ENCODE measurements at regions not wholly inside any gene's neighbourhood (a gene's known extent, or its start where the extent isn't known, plus 50 kb on each side); places are given as distances from the start of the nearest gene placed in this dataset.
"Not testable (repeated sequence)": the region's sequence is repeated elsewhere in the genome, so short reads cannot be mapped to it uniquely, and the experiment has no call there.

DNA sequence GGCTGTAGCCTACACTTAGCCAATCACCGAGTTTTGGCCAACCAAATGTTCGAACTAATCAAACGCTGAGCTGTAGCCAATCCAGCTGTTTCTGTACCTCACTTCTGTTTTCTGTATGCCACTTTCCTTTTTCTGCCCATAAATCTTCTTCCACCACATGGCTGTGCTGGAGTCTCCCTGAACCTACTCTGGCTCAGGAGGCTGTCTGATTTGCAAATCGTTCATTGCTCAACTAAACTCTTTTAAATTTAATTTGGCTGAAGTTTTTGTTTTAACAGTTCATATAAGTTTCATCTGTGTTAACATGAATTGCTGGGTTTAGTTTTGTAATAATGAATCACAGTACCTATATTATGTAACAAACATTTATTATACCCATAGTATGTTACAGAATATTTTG, 160.7 kb upstream of the PCDH7 start:
- no peaks in the 10 kb centered on the region for H3K27me3 Mint-ChIP-seq (ENCODE audit: low read depth)
- H3K9me3 Mint-ChIP-seq: peaks cover 18% of the 10 kb centered on the region
- no peaks in the 10 kb centered on the region for H3K36me3 Mint-ChIP-seq (ENCODE audit: low read depth)
- H3K4me3 Mint-ChIP-seq: no peak overlapping the region
- no peaks in the 10 kb centered on the region for H3K4me1 Mint-ChIP-seq (ENCODE audit: low read depth)
- H3K27ac Mint-ChIP-seq: no peak overlapping the region

DNA sequence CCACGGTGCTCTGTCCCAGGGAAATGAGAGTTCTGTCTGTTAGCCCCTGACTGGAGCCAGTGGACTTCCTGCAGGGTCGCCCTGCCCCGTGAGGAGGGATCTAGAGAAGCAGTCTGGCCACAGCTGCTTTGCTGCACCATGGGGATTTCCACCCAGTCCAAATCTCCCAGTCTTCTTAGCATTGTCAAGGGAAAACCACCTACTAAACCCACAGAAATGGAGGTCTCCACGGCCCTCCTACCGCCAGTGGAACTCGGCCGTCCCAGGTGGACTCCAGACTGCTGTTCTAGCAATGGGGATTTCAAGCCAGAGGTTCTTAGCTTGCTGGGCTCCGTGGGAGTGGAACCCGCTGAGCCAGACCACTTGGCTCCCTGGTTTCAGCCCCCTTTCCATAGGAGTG, 133.3 kb upstream of the PCDH7 start:
- Mint-ChIP-seq H3K27me3 (ENCODE audit: low read depth) (no peaks in the 10 kb centered on the region), H3K27ac (no peak overlapping the region), H3K36me3 (ENCODE audit: low read depth) (no peaks in the 10 kb centered on the region), H3K4me1 (ENCODE audit: low read depth) (no peaks in the 10 kb centered on the region), H3K9me3 (peaks cover 12% of the 10 kb centered on the region), H3K4me3 (no peak overlapping the region)

DNA sequence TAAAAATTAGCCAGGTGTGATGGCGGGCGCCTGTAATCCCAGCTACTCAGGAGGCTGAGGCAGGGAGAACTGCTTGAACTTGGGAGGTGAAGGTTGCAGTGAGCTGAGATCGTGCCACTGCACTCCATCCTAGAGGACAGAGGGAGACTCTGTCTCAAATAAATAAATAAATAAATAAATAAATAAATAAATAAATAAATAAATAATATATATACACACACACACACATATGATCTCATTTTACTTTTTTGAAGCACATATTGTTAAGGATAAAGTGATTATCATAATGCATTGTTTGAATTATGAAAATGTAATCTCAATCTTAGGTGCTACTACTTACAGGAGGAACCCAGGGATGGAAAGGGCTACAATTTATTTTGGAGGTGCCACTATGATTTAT, 130.5 kb upstream of the PCDH7 start:
- not testable (repeated sequence) for H3K4me3 Mint-ChIP-seq; H3K27me3 Mint-ChIP-seq (ENCODE audit: low read depth); H3K9me3 Mint-ChIP-seq; H3K36me3 Mint-ChIP-seq (ENCODE audit: low read depth); H3K27ac Mint-ChIP-seq; H3K4me1 Mint-ChIP-seq (ENCODE audit: low read depth)

DNA sequence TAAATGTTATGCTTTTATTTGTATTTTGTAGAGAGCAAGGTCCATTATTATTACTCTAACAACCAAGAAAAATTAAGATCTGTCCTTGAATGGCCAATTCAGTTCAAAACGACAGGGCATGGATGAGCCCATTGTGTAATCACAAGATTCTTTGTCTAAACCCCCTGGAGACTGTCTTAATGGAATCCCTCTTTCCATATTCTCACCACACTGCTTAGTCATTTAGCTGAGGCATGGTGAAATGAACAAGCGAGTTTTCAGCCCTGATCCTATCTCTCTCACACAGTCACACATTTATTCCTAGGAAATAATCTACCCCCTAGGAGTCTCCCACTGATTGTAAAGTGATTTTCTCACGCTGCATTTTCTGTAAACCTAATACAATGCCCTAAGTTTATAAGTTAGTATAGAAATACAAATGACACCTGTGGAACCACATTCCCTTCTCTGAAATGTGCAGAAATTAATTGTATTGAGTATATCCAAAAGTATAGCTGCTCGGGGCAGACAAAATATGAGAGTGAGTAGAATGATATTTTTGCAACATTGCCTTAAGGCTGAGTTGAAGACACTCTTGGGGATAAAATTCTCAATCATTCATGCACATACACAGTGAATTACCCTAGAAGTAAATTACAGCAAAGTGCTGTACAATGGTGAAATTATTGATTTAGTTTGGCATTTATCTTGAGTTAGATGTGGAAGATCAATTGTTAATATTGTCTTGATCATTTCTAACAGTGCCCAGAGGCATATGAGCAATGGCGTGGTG, 119.7 kb upstream of the PCDH7 start:
- Mint-ChIP-seq H3K27ac (no peak overlapping the region), H3K36me3 (ENCODE audit: low read depth) (no peaks in the 10 kb centered on the region), H3K4me3 (no peak overlapping the region)

DNA sequence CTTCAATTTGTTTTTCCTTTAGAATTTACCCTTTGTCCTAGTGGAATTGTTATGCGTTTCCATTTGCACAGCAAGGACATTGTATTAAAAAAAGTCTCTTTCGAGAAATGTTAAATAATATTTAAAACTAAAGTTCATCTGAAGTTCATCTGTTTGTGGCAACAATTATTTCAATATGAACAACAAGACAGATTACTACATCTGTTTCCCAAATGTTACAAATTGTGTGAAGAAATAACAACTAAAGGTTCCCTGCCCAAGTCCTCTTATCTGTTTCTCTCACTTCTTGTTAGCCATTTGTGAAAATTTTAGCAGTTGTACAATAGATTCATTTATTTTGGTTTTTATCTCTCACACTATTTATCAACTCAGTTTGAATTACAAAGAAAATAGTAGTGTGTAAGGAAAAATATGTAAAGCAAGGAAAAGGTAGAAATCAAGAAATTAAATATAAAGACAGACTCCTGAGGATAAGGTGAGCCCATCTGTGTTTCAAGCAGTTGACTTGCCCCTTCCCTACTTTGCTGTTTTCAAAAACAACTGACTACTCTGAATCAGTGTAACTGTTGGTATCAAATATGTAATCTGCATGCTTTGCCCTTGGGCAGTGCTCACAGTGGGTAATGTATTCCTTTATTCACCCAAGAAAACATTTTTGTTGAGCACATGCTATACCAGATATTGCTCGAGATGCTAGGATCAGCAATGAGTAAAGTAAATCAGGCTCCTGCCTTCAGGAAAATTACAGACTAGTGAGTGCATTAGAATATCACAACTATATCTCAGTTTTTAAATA, 118.9 kb upstream of the PCDH7 start:
- H3K4me3 Mint-ChIP-seq: no peak overlapping the region
- no peaks in the 10 kb centered on the region for H3K4me1 Mint-ChIP-seq (ENCODE audit: low read depth)
- no peaks in the 10 kb centered on the region for H3K36me3 Mint-ChIP-seq (ENCODE audit: low read depth)
- H3K9me3 Mint-ChIP-seq: peaks cover 3% of the 10 kb centered on the region
- H3K27me3 Mint-ChIP-seq (ENCODE audit: low read depth): no peaks in the 10 kb centered on the region
- H3K27ac Mint-ChIP-seq: no peak overlapping the region

More for the DNA sequence above, 119.7 kb upstream of the PCDH7 start:
- Mint-ChIP-seq H3K9me3 (peaks cover 3% of the 10 kb centered on the region), H3K4me1 (ENCODE audit: low read depth) (no peaks in the 10 kb centered on the region), H3K27me3 (ENCODE audit: low read depth) (no peaks in the 10 kb centered on the region)

DNA sequence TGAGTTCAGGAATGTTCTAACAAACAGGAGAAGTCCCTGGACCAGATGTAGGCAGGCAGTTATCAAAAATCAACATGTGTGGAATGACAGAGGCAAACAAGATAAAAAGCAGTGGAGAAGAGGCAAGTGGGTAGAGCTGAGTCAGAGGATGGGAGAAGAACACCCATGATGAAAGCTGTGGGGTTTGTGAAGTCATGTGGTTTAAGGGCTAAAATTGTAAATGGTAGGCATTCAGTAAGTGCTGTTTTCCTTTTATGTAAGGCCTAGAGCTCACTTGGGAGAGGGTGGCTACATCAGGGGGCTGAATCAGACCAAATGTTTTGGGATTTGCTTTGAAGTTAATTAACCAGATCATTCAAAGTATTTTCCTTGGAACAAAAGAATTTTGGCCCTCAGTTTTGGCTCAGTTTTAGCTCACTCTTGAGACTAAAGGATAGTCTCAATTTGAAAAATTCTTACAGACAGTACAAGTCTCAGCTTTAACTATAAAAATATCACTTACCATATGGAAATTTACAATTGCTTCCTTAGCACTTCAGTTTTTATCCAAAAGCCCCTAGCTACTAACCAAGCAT, 114.5 kb upstream of the PCDH7 start:
- Mint-ChIP-seq H3K4me3 (no peak overlapping the region), H3K36me3 (ENCODE audit: low read depth) (no peaks in the 10 kb centered on the region), H3K27me3 (ENCODE audit: low read depth) (no peaks in the 10 kb centered on the region), H3K9me3 (peaks cover 5% of the 10 kb centered on the region), H3K27ac (no peak overlapping the region), H3K4me1 (ENCODE audit: low read depth) (no peaks in the 10 kb centered on the region)

DNA sequence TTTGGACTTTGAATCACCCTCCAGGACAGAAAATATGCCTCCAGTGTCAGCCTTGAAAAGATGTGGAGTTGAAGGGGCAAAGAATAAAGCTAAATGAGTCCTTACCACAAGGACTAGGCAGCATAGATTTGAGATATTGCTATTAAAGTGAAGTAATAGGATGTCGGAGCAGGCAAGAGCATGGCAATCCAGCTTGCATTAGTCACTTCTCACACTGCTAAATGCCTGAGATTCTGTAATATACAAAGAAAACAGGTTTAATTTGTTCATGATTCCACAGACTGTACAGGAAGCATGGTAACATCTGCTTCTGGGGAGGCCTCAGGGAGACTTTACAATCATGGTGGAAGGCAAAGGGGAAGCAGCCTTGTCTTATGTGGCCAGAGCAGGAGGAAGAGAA, 109.8 kb upstream of the PCDH7 start:
- H3K9me3 Mint-ChIP-seq: peaks cover 13% of the 10 kb centered on the region
- no peak overlapping the region for H3K4me3 Mint-ChIP-seq
- no peaks in the 10 kb centered on the region for H3K4me1 Mint-ChIP-seq (ENCODE audit: low read depth)
- H3K27me3 Mint-ChIP-seq (ENCODE audit: low read depth): no peaks in the 10 kb centered on the region
- H3K36me3 Mint-ChIP-seq (ENCODE audit: low read depth): no peaks in the 10 kb centered on the region
- no peak overlapping the region for H3K27ac Mint-ChIP-seq

DNA sequence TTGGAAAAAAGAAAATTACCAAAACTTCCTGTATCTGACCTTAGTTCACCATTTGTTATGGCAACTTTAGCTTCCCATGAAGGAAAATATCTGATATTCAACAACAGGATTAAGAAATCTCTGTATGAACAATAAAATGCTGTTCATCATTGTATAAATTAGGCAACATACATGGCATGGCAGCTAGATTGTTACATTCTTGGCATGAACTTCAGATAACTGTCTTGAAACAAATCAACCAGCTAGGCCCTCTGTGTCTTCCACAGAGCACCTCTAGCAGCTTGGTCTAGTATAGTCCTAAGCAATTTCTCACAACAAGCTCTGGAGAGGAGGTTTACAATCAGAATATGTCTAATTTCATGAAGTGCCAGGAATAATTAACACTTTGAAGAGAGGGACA, 105.4 kb upstream of the PCDH7 start:
- no peaks in the 10 kb centered on the region for H3K27me3 Mint-ChIP-seq (ENCODE audit: low read depth)
- peaks cover 10% of the 10 kb centered on the region for H3K9me3 Mint-ChIP-seq
- H3K36me3 Mint-ChIP-seq (ENCODE audit: low read depth): no peaks in the 10 kb centered on the region
- no peak overlapping the region for H3K4me3 Mint-ChIP-seq
- no peaks in the 10 kb centered on the region for H3K4me1 Mint-ChIP-seq (ENCODE audit: low read depth)
- no peak overlapping the region for H3K27ac Mint-ChIP-seq

DNA sequence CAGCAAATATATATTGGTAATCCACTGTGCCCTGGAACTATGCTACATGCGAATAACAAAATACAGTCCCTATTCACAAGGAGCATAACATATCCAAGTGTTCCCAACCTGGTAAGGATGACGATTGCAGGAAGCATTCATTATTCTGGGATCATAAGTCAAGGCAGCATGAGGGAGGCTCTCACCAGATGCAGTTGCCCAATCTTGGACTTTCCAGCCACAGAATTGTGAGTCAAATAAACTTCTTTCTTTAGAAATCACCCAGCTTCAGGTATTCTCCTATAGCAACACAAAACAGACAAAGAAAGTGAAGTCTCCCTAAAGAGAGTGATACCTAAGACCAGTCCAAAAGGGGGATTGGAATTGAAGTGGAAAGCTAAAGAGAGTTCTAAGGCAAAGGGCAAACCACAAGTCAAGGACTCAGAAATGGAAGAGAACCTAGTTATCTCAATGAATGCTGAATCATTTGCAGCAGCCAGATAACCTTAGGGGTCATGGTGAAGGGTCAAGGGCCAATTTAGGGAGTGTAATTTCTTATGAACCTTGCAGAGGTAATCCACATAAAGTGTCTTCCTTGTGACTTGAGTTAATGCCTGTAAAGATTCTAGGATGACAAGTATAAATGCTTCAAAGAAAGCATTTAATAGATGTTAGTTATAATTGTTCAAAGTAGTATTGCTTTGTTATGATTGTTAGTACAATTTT, 103.1 kb upstream of the PCDH7 start:
- H3K27ac Mint-ChIP-seq: no peak overlapping the region
- no peaks in the 10 kb centered on the region for H3K4me1 Mint-ChIP-seq (ENCODE audit: low read depth)
- no peak overlapping the region for H3K4me3 Mint-ChIP-seq
- no peaks in the 10 kb centered on the region for H3K36me3 Mint-ChIP-seq (ENCODE audit: low read depth)
- H3K9me3 Mint-ChIP-seq: peaks cover 3% of the 10 kb centered on the region
- no peaks in the 10 kb centered on the region for H3K27me3 Mint-ChIP-seq (ENCODE audit: low read depth)

DNA sequence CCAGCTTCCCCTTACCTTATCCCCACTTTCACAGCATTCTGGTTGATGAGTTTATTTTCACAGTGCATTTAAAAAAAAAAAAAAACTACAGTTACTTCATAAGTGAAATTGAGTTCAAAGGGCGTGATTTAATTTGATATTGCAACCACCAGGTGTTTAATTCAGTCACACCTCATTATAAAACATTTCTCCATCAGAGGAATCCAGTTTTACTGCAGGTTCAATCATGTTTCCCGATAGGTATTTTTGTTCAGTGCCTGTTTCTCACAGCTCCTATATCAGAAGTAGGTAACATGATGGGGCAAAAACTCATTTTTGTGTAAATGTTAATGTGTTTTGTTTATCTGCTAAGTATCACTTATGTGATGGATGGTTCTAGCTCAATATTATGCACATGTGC, 102.3 kb upstream of the PCDH7 start:
- H3K4me3 Mint-ChIP-seq: no peak overlapping the region
- H3K9me3 Mint-ChIP-seq: no peaks in the 10 kb centered on the region
- H3K27me3 Mint-ChIP-seq (ENCODE audit: low read depth): no peaks in the 10 kb centered on the region
- H3K4me1 Mint-ChIP-seq (ENCODE audit: low read depth): no peaks in the 10 kb centered on the region
- H3K36me3 Mint-ChIP-seq (ENCODE audit: low read depth): no peaks in the 10 kb centered on the region
- H3K27ac Mint-ChIP-seq: no peak overlapping the region

DNA sequence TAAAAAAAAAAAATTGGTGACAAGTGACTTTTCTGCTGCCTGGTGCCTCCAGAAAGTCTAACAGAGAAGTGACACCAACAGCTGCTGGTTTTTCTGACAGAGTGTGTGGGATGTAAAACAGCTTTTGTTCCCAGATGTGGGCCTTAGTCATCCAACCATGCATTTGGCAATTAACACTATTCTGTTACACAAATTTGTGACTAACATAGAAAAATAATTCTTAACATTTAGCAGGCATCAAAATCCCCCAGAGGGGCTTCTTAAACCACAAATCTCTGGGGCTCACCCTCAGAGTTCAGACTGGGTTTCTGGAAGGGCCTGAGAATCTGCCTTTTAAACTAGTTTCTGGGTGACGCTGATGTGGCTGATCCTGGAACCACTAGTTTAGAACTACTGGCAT, 100.5 kb upstream of the PCDH7 start:
- Mint-ChIP-seq H3K27ac (no peak overlapping the region), H3K9me3 (peaks cover 4% of the 10 kb centered on the region), H3K36me3 (ENCODE audit: low read depth) (no peaks in the 10 kb centered on the region), H3K4me1 (ENCODE audit: low read depth) (no peaks in the 10 kb centered on the region), H3K27me3 (ENCODE audit: low read depth) (no peaks in the 10 kb centered on the region), H3K4me3 (no peak overlapping the region)

DNA sequence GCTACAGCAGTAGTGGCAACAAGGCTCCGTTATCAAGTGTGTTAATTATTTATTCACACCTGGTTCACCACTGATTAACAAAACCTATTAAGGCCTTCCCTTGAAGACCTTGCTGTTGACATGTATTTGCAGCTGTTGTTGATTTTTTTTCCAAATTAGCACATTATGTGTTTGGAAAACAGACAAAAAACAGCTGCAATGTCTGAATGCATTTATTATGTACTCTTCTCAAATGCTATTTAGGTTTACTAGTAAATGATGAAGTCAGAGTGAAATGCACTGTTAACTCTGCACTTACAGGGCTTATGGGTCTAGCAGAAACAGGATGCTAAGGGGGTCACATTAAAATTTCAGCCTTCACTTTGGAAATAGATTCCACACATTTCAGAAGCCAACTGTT, 99.5 kb upstream of the PCDH7 start:
- Mint-ChIP-seq H3K27ac (no peak overlapping the region), H3K9me3 (peaks cover 4% of the 10 kb centered on the region), H3K36me3 (ENCODE audit: low read depth) (no peaks in the 10 kb centered on the region), H3K4me1 (ENCODE audit: low read depth) (no peaks in the 10 kb centered on the region), H3K4me3 (no peak overlapping the region), H3K27me3 (ENCODE audit: low read depth) (no peaks in the 10 kb centered on the region)

DNA sequence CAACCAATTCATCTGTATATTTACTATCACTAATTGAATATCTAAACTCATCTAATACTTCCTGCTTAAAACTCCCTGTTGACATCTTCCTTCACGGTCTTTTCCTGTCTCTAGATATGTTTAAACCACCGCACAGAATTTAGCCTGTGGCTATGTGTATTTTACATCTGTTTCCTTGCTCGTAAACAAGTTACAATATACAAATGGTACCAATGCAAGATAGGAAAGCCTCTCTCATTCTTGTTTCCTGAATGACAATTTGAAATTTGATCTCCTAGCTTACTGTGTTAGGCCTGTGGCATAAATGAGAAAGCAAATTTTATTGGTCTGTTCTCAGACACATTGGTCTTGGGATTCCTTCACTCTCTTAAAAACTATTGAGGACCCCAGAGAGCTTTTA, 89.7 kb upstream of the PCDH7 start:
- Mint-ChIP-seq H3K27ac (no peak overlapping the region), H3K4me3 (no peak overlapping the region), H3K27me3 (ENCODE audit: low read depth) (no peaks in the 10 kb centered on the region), H3K9me3 (peaks cover 9% of the 10 kb centered on the region), H3K36me3 (ENCODE audit: low read depth) (no peaks in the 10 kb centered on the region), H3K4me1 (ENCODE audit: low read depth) (no peaks in the 10 kb centered on the region)

DNA sequence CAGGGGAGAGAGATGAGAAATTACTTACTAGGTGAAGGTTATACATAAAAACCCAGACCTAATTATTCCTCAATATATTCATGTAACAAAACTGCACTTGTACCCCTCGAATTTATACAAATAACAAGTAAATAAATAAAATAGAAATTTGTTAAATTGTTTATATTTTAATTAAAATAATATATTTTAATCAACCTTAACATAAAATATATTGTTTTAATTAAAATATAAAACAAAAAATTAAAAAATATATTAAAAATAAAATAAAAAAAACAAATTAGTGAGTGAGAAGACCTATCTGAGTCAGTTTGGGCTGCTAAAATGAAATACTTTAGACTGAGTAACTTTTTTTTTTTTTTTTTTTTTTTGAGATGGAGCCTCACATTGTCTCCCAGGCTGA, 87.4 kb upstream of the PCDH7 start:
- H3K36me3 Mint-ChIP-seq (ENCODE audit: low read depth): no peaks in the 10 kb centered on the region
- no peaks in the 10 kb centered on the region for H3K27me3 Mint-ChIP-seq (ENCODE audit: low read depth)
- H3K4me1 Mint-ChIP-seq (ENCODE audit: low read depth): no peaks in the 10 kb centered on the region
- no peak overlapping the region for H3K4me3 Mint-ChIP-seq
- peaks cover 14% of the 10 kb centered on the region for H3K9me3 Mint-ChIP-seq
- H3K27ac Mint-ChIP-seq: no peak overlapping the region
